T47D (cell line): ENCODE measurements at regions not wholly inside any gene's neighbourhood (a gene's known extent, or its start where the extent isn't known, plus 50 kb on each side); places are given as distances from the start of the nearest gene placed in this dataset.
"Not testable (repeated sequence)": the region's sequence is repeated elsewhere in the genome, so short reads cannot be mapped to it uniquely, and the experiment has no call there.

Experiments
- DNase-seq, 2 experiments: peaks; one replicate each; pipeline versions ENCODE4 v3.0.0 to v3.0.0-alpha.2; 2011 to 2012; ENCODE audit warnings: low read depth in 1 of 2, low spot score in 1 of 2
- JUND ChIP-seq: IDR thresholded peaks from 2 replicates; pipeline ENCODE4 v1.6.1; 2012; ENCODE audit warnings: low read depth
- in situ Hi-C: cut with HindIII; loops from 2 replicates; pipeline ENCODE4 v1.10.0; 2016; ENCODE audit warnings: low sequenced_read_pairs, low pct_unique_long_range_greater_than_20kb

- in situ Hi-C loops: no loop called here
- no peak for TF ChIP-seq JUND
- no peak for DNase-seq
Observed at GRCh38 chr6:130625825-130626527, 201.2 kb upstream of the SMLR1 start.

- no peak for TF ChIP-seq JUND
- in situ Hi-C loops: no loop called here
Observed at GRCh38 chr6:130628862-130629261, 198.3 kb upstream of the SMLR1 start.

GRCh38 chr6:130629640-130630039 lies 197.6 kb upstream of the SMLR1 start:
- no peak for DNase-seq
- in situ Hi-C loops: no loop called here
- no peak for TF ChIP-seq JUND

More at GRCh38 chr6:130628862-130629261, 198.3 kb upstream of the SMLR1 start:
- no peak for DNase-seq

GRCh38 chr6:130632277-130632676 lies 194.9 kb upstream of the SMLR1 start:
- in situ Hi-C loops: no loop called here

GRCh38 chr6:130632897-130633296 lies 194.3 kb upstream of the SMLR1 start:
- no peak for DNase-seq

More at GRCh38 chr6:130632277-130632676, 194.9 kb upstream of the SMLR1 start:
- no peak for TF ChIP-seq JUND
- DNase-seq: peak in 1 of 2 experiments; percentile 26

GRCh38 chr6:130643361-130643760 lies 183.8 kb upstream of the SMLR1 start:
- in situ Hi-C loops: no loop called here
- TF ChIP-seq JUND: no peak
- no peak for DNase-seq

More at GRCh38 chr6:130632897-130633296, 194.3 kb upstream of the SMLR1 start:
- in situ Hi-C loops: no loop called here
- no peak for TF ChIP-seq JUND

GRCh38 chr6:130644175-130644574 lies 183.0 kb upstream of the SMLR1 start:
- no peak for DNase-seq
- TF ChIP-seq JUND: no peak
- in situ Hi-C loops: no loop called here

- peak in 1 of 2 experiments; percentile 13 for DNase-seq
- in situ Hi-C loops: not testable (repeated sequence)
Observed at GRCh38 chr6:130644769-130645168, 182.4 kb upstream of the SMLR1 start.

- no peak for TF ChIP-seq JUND
- in situ Hi-C loops: no loop called here
- no peak for DNase-seq
Observed at GRCh38 chr6:130647246-130647645, 180.0 kb upstream of the SMLR1 start.

GRCh38 chr6:130655586-130655985 lies 171.6 kb upstream of the SMLR1 start:
- no peak for DNase-seq
- in situ Hi-C loops: no loop called here
- no peak for TF ChIP-seq JUND

GRCh38 chr6:130661077-130661476 lies 166.1 kb upstream of the SMLR1 start:
- DNase-seq: no peak
- no peak for TF ChIP-seq JUND
- in situ Hi-C loops: no loop called here

GRCh38 chr6:130666786-130667185 lies 160.4 kb upstream of the SMLR1 start:
- DNase-seq: no peak
- no peak for TF ChIP-seq JUND
- in situ Hi-C loops: no loop called here

- no peak for TF ChIP-seq JUND
- in situ Hi-C loops: no loop called here
- no peak for DNase-seq
Observed at GRCh38 chr6:130670142-130670541, 157.1 kb upstream of the SMLR1 start.

- TF ChIP-seq JUND: no peak
- in situ Hi-C loops: no loop called here
- DNase-seq: no peak
Observed at GRCh38 chr6:130671119-130671518, 156.1 kb upstream of the SMLR1 start.
